ENCODE measurements at regions not wholly inside any gene's neighbourhood (a gene's known extent, or its start where the extent isn't known, plus 50 kb on each side); places are given as distances from the start of the nearest gene placed in this dataset.

DNA sequence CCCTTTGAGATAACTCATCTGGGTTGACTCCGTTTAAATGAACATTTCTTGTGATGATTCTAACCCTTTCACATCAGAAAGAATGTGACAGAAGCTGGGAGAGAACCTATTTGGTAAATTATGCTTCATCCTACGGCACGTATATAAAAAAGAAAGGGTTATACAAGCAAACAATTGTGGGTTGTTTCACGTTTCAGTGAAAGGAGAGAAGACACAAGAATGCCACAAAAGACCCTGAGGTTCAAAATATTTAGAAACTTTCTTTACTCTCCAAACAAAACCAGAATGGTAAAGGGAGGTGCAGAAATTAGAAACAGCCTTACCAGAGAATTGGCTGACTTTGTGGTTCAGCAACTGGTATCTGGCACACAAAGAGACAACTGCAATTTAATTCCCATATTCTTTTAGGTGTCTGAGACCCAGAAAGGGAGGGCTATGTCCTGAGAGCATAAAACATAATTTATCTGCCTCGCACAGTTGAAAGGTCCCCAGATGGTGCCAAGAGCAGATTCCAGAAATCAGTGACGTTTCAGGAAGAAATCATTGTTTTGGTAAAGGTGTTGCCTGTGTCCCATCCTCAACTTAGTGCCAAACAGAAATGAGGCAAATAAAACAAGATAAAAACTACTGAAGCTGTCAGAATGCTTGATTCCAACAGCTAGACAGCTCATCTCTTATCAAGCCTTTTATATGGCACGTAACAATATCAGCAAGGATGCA lies 361.4 kb downstream of the EFNB2 start:
- TF ChIP-seq EZH2 (IDR thresholded peaks at IDR 0.05; ENCODE audit: low read length, unreplicated experiment), result no peak
- TF ChIP-seq, protein P1, sequence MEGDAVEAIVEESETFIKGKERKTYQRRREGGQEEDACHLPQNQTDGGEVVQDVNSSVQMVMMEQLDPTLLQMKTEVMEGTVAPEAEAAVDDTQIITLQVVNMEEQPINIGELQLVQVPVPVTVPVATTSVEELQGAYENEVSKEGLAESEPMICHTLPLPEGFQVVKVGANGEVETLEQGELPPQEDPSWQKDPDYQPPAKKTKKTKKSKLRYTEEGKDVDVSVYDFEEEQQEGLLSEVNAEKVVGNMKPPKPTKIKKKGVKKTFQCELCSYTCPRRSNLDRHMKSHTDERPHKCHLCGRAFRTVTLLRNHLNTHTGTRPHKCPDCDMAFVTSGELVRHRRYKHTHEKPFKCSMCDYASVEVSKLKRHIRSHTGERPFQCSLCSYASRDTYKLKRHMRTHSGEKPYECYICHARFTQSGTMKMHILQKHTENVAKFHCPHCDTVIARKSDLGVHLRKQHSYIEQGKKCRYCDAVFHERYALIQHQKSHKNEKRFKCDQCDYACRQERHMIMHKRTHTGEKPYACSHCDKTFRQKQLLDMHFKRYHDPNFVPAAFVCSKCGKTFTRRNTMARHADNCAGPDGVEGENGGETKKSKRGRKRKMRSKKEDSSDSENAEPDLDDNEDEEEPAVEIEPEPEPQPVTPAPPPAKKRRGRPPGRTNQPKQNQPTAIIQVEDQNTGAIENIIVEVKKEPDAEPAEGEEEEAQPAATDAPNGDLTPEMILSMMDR (conservative IDR thresholded peaks at IDR 0.05; ENCODE audit: low read depth, low read length), result no peak
